Stimulated activated CD8-positive, alpha-beta memory T cell treated with anti-CD3 and anti-CD28 coated beads, Interleukin-15, amount 100 ng/mL, for 48 hours (primary cell): ENCODE measurements at regions not wholly inside any gene's neighbourhood (a gene's known extent, or its start where the extent isn't known, plus 50 kb on each side); places are given as distances from the start of the nearest gene placed in this dataset.
"Not testable (repeated sequence)": the region's sequence is repeated elsewhere in the genome, so short reads cannot be mapped to it uniquely, and the experiment has no call there.

Experiments used
- DNase-seq, 2 donors: peaks; one replicate each; pipeline ENCODE4 v3.0.0-alpha.2; 2020; ENCODE audit warnings: low read depth in 2 of 2

- no peak for DNase-seq
Measured at GRCh38 chr20:19834287-19834686, 76.2 kb downstream of the RIN2 start.

- no peak for DNase-seq
Measured at GRCh38 chr20:19834783-19835182, 76.7 kb downstream of the RIN2 start.

GRCh38 chr20:19835533-19836222, 77.6 kb downstream of the RIN2 start:
- DNase-seq = no peak

- no peak for DNase-seq
Measured at GRCh38 chr20:19838468-19838867, 80.4 kb downstream of the RIN2 start.

GRCh38 chr20:19839053-19839452, 81.0 kb downstream of the RIN2 start:
- DNase-seq = no peak

- DNase-seq = no peak
Measured at GRCh38 chr20:19840111-19840710, 82.2 kb downstream of the RIN2 start.

GRCh38 chr20:19841740-19842139, 83.7 kb downstream of the RIN2 start:
- DNase-seq = no peak

GRCh38 chr20:19844850-19845249, 86.8 kb downstream of the RIN2 start:
- not testable (repeated sequence) for DNase-seq

- no peak for DNase-seq
Measured at GRCh38 chr20:19847383-19847782, 89.3 kb downstream of the RIN2 start.

- no peak for DNase-seq
Measured at GRCh38 chr20:19849341-19850197, 91.5 kb downstream of the RIN2 start.

GRCh38 chr20:19850198-19850533, 92.1 kb downstream of the RIN2 start:
- DNase-seq = no peak

- no peak for DNase-seq
Measured at GRCh38 chr20:19851861-19852260, 93.8 kb downstream of the RIN2 start.

- no peak for DNase-seq
Measured at GRCh38 chr20:19855416-19855815, 97.4 kb downstream of the RIN2 start.

GRCh38 chr20:19858466-19859371, 100.7 kb downstream of the RIN2 start:
- DNase-seq = no peak

- no peak for DNase-seq
Measured at GRCh38 chr20:19859444-19859843, 101.4 kb downstream of the RIN2 start.

GRCh38 chr20:19860737-19861136, 102.7 kb downstream of the RIN2 start:
- DNase-seq = no peak

- no peak for DNase-seq
Measured at GRCh38 chr20:19861147-19861759, 103.2 kb downstream of the RIN2 start.

GRCh38 chr20:19864130-19864529, 106.1 kb downstream of the RIN2 start:
- DNase-seq = no peak

- DNase-seq = no peak
Measured at GRCh38 chr20:19866070-19866469, 108.0 kb downstream of the RIN2 start.

GRCh38 chr20:19867074-19867473, 109.0 kb downstream of the RIN2 start:
- no peak for DNase-seq

- no peak for DNase-seq
Measured at GRCh38 chr20:19867940-19868371, 109.9 kb downstream of the RIN2 start.
